NB4 (cell line): ENCODE measurements at regions not wholly inside any gene's neighbourhood (a gene's known extent, or its start where the extent isn't known, plus 50 kb on each side); places are given as distances from the start of the nearest gene placed in this dataset.

Source experiments
- CTCF ChIP-seq: IDR thresholded peaks from one replicate; pipeline ENCODE4 v1.5.1; 2012; ENCODE audit warnings: low read depth, low read length
- POLR2A ChIP-seq: IDR thresholded peaks from 2 replicates; pipeline ENCODE4 v1.6.1; 2011; ENCODE audit warnings: mild to moderate bottlenecking; ENCODE audit not compliant: insufficient read length; ENCODE audit errors: extremely low read depth

DNA sequence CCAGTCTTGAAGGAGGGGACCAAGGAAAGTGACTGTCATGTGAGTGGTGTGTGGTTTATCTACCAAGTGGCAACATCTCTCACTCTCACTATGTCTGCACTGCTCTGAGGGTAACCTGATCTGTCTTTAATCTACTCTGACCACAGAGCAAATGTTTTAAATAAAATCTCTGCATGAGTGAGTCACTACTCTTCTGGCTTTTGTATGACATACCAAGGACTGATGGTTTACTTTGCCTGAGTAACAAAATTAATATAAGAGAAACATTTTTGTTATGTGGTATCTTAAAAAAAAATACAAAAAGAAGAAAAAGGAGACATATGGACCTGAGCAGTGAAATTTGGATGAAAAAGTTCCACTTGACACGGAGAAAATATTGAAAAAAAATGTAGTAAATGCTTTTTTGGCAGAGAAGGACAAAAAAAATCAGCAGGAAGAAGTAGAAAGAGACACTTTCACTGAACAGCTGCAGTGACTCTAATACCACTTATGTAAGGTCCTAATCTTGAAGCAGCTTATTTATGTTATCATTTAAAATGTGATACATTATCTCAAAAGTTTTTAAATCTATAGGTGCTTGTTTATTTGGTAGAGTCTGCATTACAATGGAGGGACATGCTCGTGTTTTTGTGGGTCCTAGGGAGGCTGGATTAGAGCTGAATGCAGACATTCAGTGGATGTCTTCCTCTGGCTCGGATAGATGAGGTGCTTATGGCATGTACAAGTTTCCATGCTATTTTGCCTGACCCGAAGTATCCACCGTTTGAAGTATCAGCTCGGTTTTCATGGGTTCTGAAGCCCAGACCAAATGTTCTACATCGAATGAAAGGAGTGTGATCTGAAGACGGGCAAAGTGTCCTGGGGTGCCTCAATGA, 240.7 kb downstream of the MAP2K6 start:
- TF ChIP-seq POLR2A: no peak
- no peak for TF ChIP-seq CTCF
